ENCODE measurements at regions not wholly inside any gene's neighbourhood (a gene's known extent, or its start where the extent isn't known, plus 50 kb on each side); places are given as distances from the start of the nearest gene placed in this dataset.

GRCh38 chr2:76283350-76283749 is 572.6 kb upstream of the GCFC2 start:
- TF ChIP-seq BACH2 (CRISPR knock-in tag; IDR thresholded peaks at IDR 0.05; ENCODE audit: borderline replicate concordance) (no peak), GLIS3 (CRISPR knock-in tag; IDR thresholded peaks at IDR 0.05) (no peak), TSHZ2 (CRISPR knock-in tag; IDR thresholded peaks at IDR 0.05) (no peak), ESRRG (CRISPR knock-in tag; IDR thresholded peaks at IDR 0.05) (no peak), CSDC2 (CRISPR knock-in tag; IDR thresholded peaks at IDR 0.05) (no peak), PATZ1 (CRISPR knock-in tag; IDR thresholded peaks at IDR 0.05; ENCODE audit: borderline replicate concordance) (no peak), SNAI2 (CRISPR knock-in tag; IDR thresholded peaks at IDR 0.05) (no peak), ISL1 (CRISPR knock-in tag; IDR thresholded peaks at IDR 0.05) (no peak), ARNTL (CRISPR knock-in tag; IDR thresholded peaks at IDR 0.05; ENCODE audit: borderline replicate concordance, low read depth) (no peak), CSRNP3 (CRISPR knock-in tag; IDR thresholded peaks at IDR 0.05) (no peak), ZC3H10 (CRISPR knock-in tag; IDR thresholded peaks at IDR 0.05) (no peak), ZNF8 (CRISPR knock-in tag; IDR thresholded peaks at IDR 0.05) (no peak), ZFP30 (CRISPR knock-in tag; IDR thresholded peaks at IDR 0.05) (no peak), PPARA (CRISPR knock-in tag; IDR thresholded peaks at IDR 0.05; ENCODE audit: borderline replicate concordance) (no peak), CREB5 (CRISPR knock-in tag; IDR thresholded peaks at IDR 0.05; ENCODE audit: low read depth) (no peak), OSR1 (CRISPR knock-in tag; IDR thresholded peaks at IDR 0.05) (no peak)
- no peak for ATAC-seq

GRCh38 chr2:76281156-76281841 is 570.6 kb upstream of the GCFC2 start:
- ATAC-seq, result no peak; the same call in 2 of the 3 replicates
- TF ChIP-seq ESRRG (CRISPR knock-in tag; IDR thresholded peaks at IDR 0.05) (no peak), CSDC2 (CRISPR knock-in tag; IDR thresholded peaks at IDR 0.05) (no peak), SNAI2 (CRISPR knock-in tag; IDR thresholded peaks at IDR 0.05) (no peak), TCF4 (CRISPR knock-in tag; IDR thresholded peaks at IDR 0.05; ENCODE audit: borderline replicate concordance) (peak; percentile 32; the same call in 1 of the 2 replicates), TOX (CRISPR knock-in tag; IDR thresholded peaks at IDR 0.05; ENCODE audit: borderline replicate concordance) (no peak), OSR1 (CRISPR knock-in tag; IDR thresholded peaks at IDR 0.05) (no peak), TSHZ2 (CRISPR knock-in tag; IDR thresholded peaks at IDR 0.05) (no peak), ZNF565 (CRISPR knock-in tag; conservative IDR thresholded peaks at IDR 0.05; ENCODE audit: low read depth) (no peak), ZC3H10 (CRISPR knock-in tag; IDR thresholded peaks at IDR 0.05) (no peak)

- TF ChIP-seq GLIS3 (CRISPR knock-in tag; IDR thresholded peaks at IDR 0.05) (no peak), ZC3H10 (CRISPR knock-in tag; IDR thresholded peaks at IDR 0.05) (no peak), PPARA (CRISPR knock-in tag; IDR thresholded peaks at IDR 0.05; ENCODE audit: borderline replicate concordance) (no peak), TCF4 (CRISPR knock-in tag; IDR thresholded peaks at IDR 0.05; ENCODE audit: borderline replicate concordance) (no peak), POU6F1 (CRISPR knock-in tag; IDR thresholded peaks at IDR 0.05; ENCODE audit: borderline replicate concordance, low read depth) (no peak), ESRRG (CRISPR knock-in tag; IDR thresholded peaks at IDR 0.05) (no peak), ZNF70 (CRISPR knock-in tag; IDR thresholded peaks at IDR 0.05) (no peak), ARNTL (CRISPR knock-in tag; IDR thresholded peaks at IDR 0.05; ENCODE audit: borderline replicate concordance, low read depth) (no peak), TOX (CRISPR knock-in tag; IDR thresholded peaks at IDR 0.05; ENCODE audit: borderline replicate concordance) (no peak), PATZ1 (CRISPR knock-in tag; IDR thresholded peaks at IDR 0.05; ENCODE audit: borderline replicate concordance) (no peak)
These were observed 570.0 kb upstream of the GCFC2 start for GRCh38 chr2:76280686-76281085.

More at GRCh38 chr2:76280686-76281085, 570.0 kb upstream of the GCFC2 start:
- ATAC-seq, result no peak

All from SK-N-SH treated with all-trans-retinoic acid at 6 μM for 48 hours (cell line).